K562 (cell line): ENCODE measurements at regions not wholly inside any gene's neighbourhood (a gene's known extent, or its start where the extent isn't known, plus 50 kb on each side); places are given as distances from the start of the nearest gene placed in this dataset.
A peak's percentile ranks its signal among the peaks of the same experiment; 100 is the strongest.

Source experiments
- ATAC-seq: fragments of 200-7000 bp; cut with Tn5 transposase; 3 replicates; pipeline ENCODE4 v1.9.1; 2020; ENCODE audit warnings: moderate library complexity
- BruUV-seq: library from RNA; stranded (reverse); fragments of 400-500 nt; replicated peaks from 2 replicates; lab custom pipeline; 2021; lab: Mats Ljungman, UMichigan
- CTCF ChIA-PET: fragments of 300-600 bp; formaldehyde crosslinking; extraction: SDS; loops from one replicate; lab custom pipeline; 2021; ENCODE audit warnings: low intra/inter-chr PET ratio; lab: Yijun Ruan, JAX
- POLR2A ChIA-PET: fragments of 300-600, 350-650 bp; sonication (Branson Sonifier 250); formaldehyde crosslinking; extraction: SDS; loops from one replicate; lab custom pipeline; 2021; ENCODE audit warnings: antibody characterized with exemption, inconsistent platforms; lab: Yijun Ruan, JAX
- DNase-seq, 4 experiments: peaks; one replicate each; pipeline versions ENCODE4 v3.0.0 to v3.0.0-alpha.2; 2011 to 2018; ENCODE audit warnings: low spot score in 3 of 4, mixed read lengths in 3 of 4; ENCODE audit errors: extremely low read depth in 1 of 4
- FAIRE-seq: peaks from 2 replicates; lab custom pipeline; 2011; peaks lifted over from hg19 to GRCh38; lab: Jason Lieb, UNC
- H2AFZ ChIP-seq: 2 replicates; pipeline ENCODE4 v1.6.0; 2011; ENCODE audit warnings: low read depth, low read length, control low read depth, inconsistent platforms
- H3K27ac ChIP-seq: fragments of 200-600 bp; 3 replicates; pipeline ENCODE4 v1.8.0; 2011; ENCODE audit warnings: low read depth, mild to moderate bottlenecking, control low read depth, inconsistent platforms, low read length, moderate library complexity, mixed read lengths; ENCODE audit errors: extremely low read depth
- H3K27me3 ChIP-seq, 2 experiments: fragments of 300-600 bp in 1 of 2; 2 replicates in 1 of 2; 3 replicates in 1 of 2; pipeline versions ENCODE4 v1.6.0 to v1.8.0; 2011; ENCODE audit warnings: inconsistent platforms in 2 of 2, low read length in 2 of 2, mild to moderate bottlenecking in 1 of 2, mixed read lengths in 1 of 2, moderate library complexity in 1 of 2; ENCODE audit not compliant: control insufficient read depth in 2 of 2, insufficient read depth in 2 of 2
- H3K36me3 ChIP-seq: fragments of 300-600 bp; 3 replicates; pipeline ENCODE4 v1.8.0; 2011; ENCODE audit warnings: mild to moderate bottlenecking, low read length, inconsistent platforms; ENCODE audit not compliant: control insufficient read depth, insufficient read depth
- H3K4me1 ChIP-seq, 2 experiments: fragments of 200-600 bp in 1 of 2; replicated peaks in 1 of 2; 2 replicates in 1 of 2; 3 replicates in 1 of 2; pipeline versions ENCODE4 v1.5.1 to v1.8.0; 2011; ENCODE audit warnings: inconsistent platforms in 2 of 2, low read length in 2 of 2, mild to moderate bottlenecking in 1 of 2, mixed read lengths in 1 of 2, moderate library complexity in 1 of 2; ENCODE audit not compliant: control insufficient read depth in 2 of 2, insufficient read depth in 2 of 2
- H3K4me2 ChIP-seq: 2 replicates; pipeline ENCODE4 v1.6.1; 2011; ENCODE audit warnings: low read length, control low read depth, inconsistent platforms, mixed read lengths; ENCODE audit not compliant: insufficient read depth
- H3K4me3 ChIP-seq: fragments of 200-600 bp; sonication (generic), shearing (Covaris generic); 2 replicates; pipeline ENCODE4 v1.5.1; 2016; ENCODE audit warnings: control low read depth, inconsistent platforms
- H3K79me2 ChIP-seq: fragments of 200-600 bp; 3 replicates; pipeline ENCODE4 v1.8.0; 2011; ENCODE audit warnings: low read length, inconsistent platforms; ENCODE audit not compliant: control insufficient read depth, insufficient read depth
- H3K9ac ChIP-seq, 2 experiments: 2 replicates each; pipeline versions ENCODE4 v1.6.0 to v1.6.1; 2011; ENCODE audit warnings: low read depth in 2 of 2, low read length in 2 of 2, control low read depth in 1 of 2, inconsistent platforms in 1 of 2, mild to moderate bottlenecking in 1 of 2, mixed read lengths in 1 of 2; ENCODE audit not compliant: insufficient read depth in 1 of 2
- H3K9me1 ChIP-seq: one replicate; pipeline ENCODE4 v1.6.0; 2011; ENCODE audit warnings: inconsistent platforms, mild to moderate bottlenecking, low read length, moderate library complexity; ENCODE audit not compliant: control insufficient read depth, insufficient read depth
- H3K9me3 ChIP-seq: replicated peaks from 2 replicates; pipeline ENCODE4 v1.5.1; 2011; ENCODE audit warnings: low read depth, low read length, inconsistent platforms; ENCODE audit not compliant: control insufficient read depth, insufficient read depth
- H4K20me1 ChIP-seq: replicated peaks from 2 replicates; pipeline ENCODE4 v1.6.1; 2011; ENCODE audit warnings: low read length, inconsistent platforms, mixed read lengths; ENCODE audit not compliant: control insufficient read depth, insufficient read depth
- ATF3 ChIP-seq, 2 experiments: fragments of 450-650 bp in 1 of 2; sonication (generic) in 1 of 2; formaldehyde crosslinking in 1 of 2; IDR thresholded peaks in 1 of 2; conservative IDR thresholded peaks in 1 of 2; 2 replicates each; pipeline versions ENCODE4 v1.6.1 to v1.8.1; 2016 to 2023; ENCODE audit warnings: mild to moderate bottlenecking in 2 of 2, moderate library complexity in 2 of 2, inconsistent platforms in 1 of 2, missing genetic modification reagents in 1 of 2
- IFI16 ChIP-seq: fragments of 250-450 bp; sonication (Bioruptor Pico); IDR thresholded peaks from 2 replicates; pipeline ENCODE4 v2.1.2; 2022; ENCODE audit warnings: mild to moderate bottlenecking, inconsistent platforms
- NCOA1 ChIP-seq: fragments of 450-650 bp; IDR thresholded peaks from 2 replicates; pipeline ENCODE4 v1.6.1; 2016; ENCODE audit warnings: low read depth
- REST ChIP-seq, 2 experiments: fragments of 450-650 bp; formaldehyde crosslinking in 1 of 2; IDR thresholded peaks; 2 replicates each; pipeline versions ENCODE4 v1.4.0 to v1.6.1; 2014 to 2020; ENCODE audit warnings: mild to moderate bottlenecking in 2 of 2, borderline replicate concordance in 1 of 2, low read depth in 1 of 2
- ZNF589 ChIP-seq: fragments of 200-800 bp; sonication (Bioruptor generic); IDR thresholded peaks from 2 replicates; pipeline ENCODE4 v1.6.1; 2016; ENCODE audit warnings: low read depth, missing genetic modification characterization, missing compliant biosample characterization
- WGBS: fragments of 100-300 bp; shearing (Covaris generic); methylation state at CpG from one replicate; pipeline ENCODE4 v1.1.6; 2016; ENCODE audit warnings: low coverage, mixed read lengths; ENCODE audit not compliant: insufficient coverage; ENCODE audit errors: missing lambda C conversion rate; 5-methylcytosine and 5-hydroxymethylcytosine counted together
- in situ Hi-C: fragments of 300-500 bp; cut with MboI; formaldehyde crosslinking; loops from 4 replicates; pipeline ENCODE4 v1.15.0; 2018; ENCODE audit warnings: inconsistent platforms, mixed read lengths
- intact Hi-C: fragments of 100-400 bp; cut with micrococcal nuclease; formaldehyde crosslinking; loops from 2 replicates; pipeline ENCODE4 v1.14.2; 2022

GRCh38 chr14:49310298-49310697 is 275.9 kb downstream of the RPS29 start:
- DNase-seq (no peak), ATAC-seq (no peak), FAIRE-seq (no peak)
- intact Hi-C loops, result no loop called here
- Histone ChIP-seq H3K36me3 (no peaks in the 10 kb centered on the region), H3K9me3 (no peaks in the 10 kb centered on the region), H3K9me1 (no peaks in the 10 kb centered on the region), H4K20me1 (no peaks in the 10 kb centered on the region), H3K4me2 (no peak overlapping the region), H3K27me3 (no peaks in the 10 kb centered on the region), H3K27ac (no peak overlapping the region), H3K9ac (no peak overlapping the region), H2AFZ (no peak overlapping the region), H3K4me1 (no peaks in the 10 kb centered on the region), H3K79me2 (no peaks in the 10 kb centered on the region), H3K4me3 (no peak overlapping the region)
- ChIA-PET CTCF (no interaction called here), POLR2A (no interaction called here)
- no TSS peak for BruUV-seq
- in situ Hi-C loops, result no loop called here
- TF ChIP-seq ZNF589 (CRISPR knock-in tag) (no peak), IFI16 (CRISPR knock-in tag) (no peak), ATF3 (IDR thresholded peaks at IDR 0.05) (no peak), ATF3 (CRISPR knock-in tag; conservative IDR thresholded peaks at IDR 0.05) (no peak)

GRCh38 chr14:49306152-49306751 is 279.9 kb downstream of the RPS29 start:
- Histone ChIP-seq H3K9me1 (no peaks in the 10 kb centered on the region), H3K79me2 (no peaks in the 10 kb centered on the region), H3K27ac (no peak overlapping the region), H3K4me1 (no peaks in the 10 kb centered on the region), H3K36me3 (no peaks in the 10 kb centered on the region), H4K20me1 (no peaks in the 10 kb centered on the region), H3K27me3 (no peaks in the 10 kb centered on the region), H3K9ac (no peak overlapping the region), H3K4me2 (no peak overlapping the region), H3K4me3 (no peak overlapping the region), H3K9me3 (no peaks in the 10 kb centered on the region), H2AFZ (no peak overlapping the region)
- in situ Hi-C loops (no loop called here), intact Hi-C loops (no loop called here)
- ATAC-seq (peak; percentile 63; the same call in 2 of the 3 replicates), FAIRE-seq (no peak), DNase-seq (peak; percentile 7 to 10 (median 10))
- WGBS, result 0% methylated on average over 1 of the region's 1 CpG
- BruUV-seq, result no TSS peak
- POLR2A ChIA-PET, result no interaction called here
- CTCF ChIA-PET, result no interaction called here
- TF ChIP-seq REST (IDR thresholded peaks at IDR 0.05; ENCODE audit: borderline replicate concordance) (peak; percentile 6; the same call in 1 of the 2 replicates), REST (CRISPR knock-in tag; IDR thresholded peaks at IDR 0.05; ENCODE audit: low read depth) (no peak), NCOA1 (no peak)
